ENCODE measurements at regions not wholly inside any gene's neighbourhood (a gene's known extent, or its start where the extent isn't known, plus 50 kb on each side); places are given as distances from the start of the nearest gene placed in this dataset.
"Not testable (repeated sequence)": the region's sequence is repeated elsewhere in the genome, so short reads cannot be mapped to it uniquely, and the experiment has no call there.

GRCh38 chr9:115850548-115851304, 302.9 kb upstream of the PAPPA start:
- TF ChIP-seq, protein P1, sequence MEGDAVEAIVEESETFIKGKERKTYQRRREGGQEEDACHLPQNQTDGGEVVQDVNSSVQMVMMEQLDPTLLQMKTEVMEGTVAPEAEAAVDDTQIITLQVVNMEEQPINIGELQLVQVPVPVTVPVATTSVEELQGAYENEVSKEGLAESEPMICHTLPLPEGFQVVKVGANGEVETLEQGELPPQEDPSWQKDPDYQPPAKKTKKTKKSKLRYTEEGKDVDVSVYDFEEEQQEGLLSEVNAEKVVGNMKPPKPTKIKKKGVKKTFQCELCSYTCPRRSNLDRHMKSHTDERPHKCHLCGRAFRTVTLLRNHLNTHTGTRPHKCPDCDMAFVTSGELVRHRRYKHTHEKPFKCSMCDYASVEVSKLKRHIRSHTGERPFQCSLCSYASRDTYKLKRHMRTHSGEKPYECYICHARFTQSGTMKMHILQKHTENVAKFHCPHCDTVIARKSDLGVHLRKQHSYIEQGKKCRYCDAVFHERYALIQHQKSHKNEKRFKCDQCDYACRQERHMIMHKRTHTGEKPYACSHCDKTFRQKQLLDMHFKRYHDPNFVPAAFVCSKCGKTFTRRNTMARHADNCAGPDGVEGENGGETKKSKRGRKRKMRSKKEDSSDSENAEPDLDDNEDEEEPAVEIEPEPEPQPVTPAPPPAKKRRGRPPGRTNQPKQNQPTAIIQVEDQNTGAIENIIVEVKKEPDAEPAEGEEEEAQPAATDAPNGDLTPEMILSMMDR (IDR thresholded peaks at IDR 0.05; ENCODE audit: unreplicated experiment) = no peak
- DNase-seq (ENCODE audit: low spot score, unreplicated experiment) = no peak
- H3K36me3 Mint-ChIP-seq (ENCODE audit: insufficient read depth) = no peaks in the 10 kb centered on the region
- H3K27ac Mint-ChIP-seq = no peak overlapping the region
- peaks cover 9% of the 10 kb centered on the region for H3K27me3 Mint-ChIP-seq
- no peaks in the 10 kb centered on the region for H3K4me1 Mint-ChIP-seq (ENCODE audit: low read depth)
- H3K4me3 Mint-ChIP-seq (ENCODE audit: low read depth) = no peak overlapping the region
- H3K9me3 Mint-ChIP-seq (ENCODE audit: low read depth) = no peaks in the 10 kb centered on the region

GRCh38 chr9:115855458-115856133, 298.0 kb upstream of the PAPPA start:
- H3K4me1 Mint-ChIP-seq (ENCODE audit: low read depth) = no peaks in the 10 kb centered on the region
- H3K27ac Mint-ChIP-seq = no peak overlapping the region
- no peaks in the 10 kb centered on the region for H3K36me3 Mint-ChIP-seq (ENCODE audit: insufficient read depth)
- H3K9me3 Mint-ChIP-seq (ENCODE audit: low read depth) = no peaks in the 10 kb centered on the region
- no peak for DNase-seq (ENCODE audit: low spot score, unreplicated experiment)
- H3K27me3 Mint-ChIP-seq = no peaks in the 10 kb centered on the region
- H3K4me3 Mint-ChIP-seq (ENCODE audit: low read depth) = no peak overlapping the region
- TF ChIP-seq, protein P1 (IDR thresholded peaks at IDR 0.05; ENCODE audit: unreplicated experiment) = no peak

DNA sequence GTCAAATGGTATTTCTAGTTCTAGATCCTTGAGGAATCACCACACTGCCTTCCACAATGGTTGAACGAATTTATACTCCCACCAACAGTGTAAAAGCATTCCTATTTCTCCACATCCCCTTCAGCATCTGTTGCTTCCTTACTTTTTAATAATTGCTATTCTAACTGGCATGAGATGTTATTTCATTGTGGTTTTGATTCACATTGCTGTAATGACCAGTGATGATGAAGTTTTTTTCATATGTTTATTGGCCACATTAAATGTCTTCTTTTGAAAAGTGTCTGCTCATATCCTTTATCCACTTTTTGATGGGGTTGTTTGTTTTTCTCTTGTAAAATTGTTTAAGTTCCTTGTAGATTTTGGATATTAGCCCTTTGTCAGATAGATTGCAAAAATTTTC, 295.2 kb upstream of the PAPPA start:
- not testable (repeated sequence) for H3K4me1 Mint-ChIP-seq (ENCODE audit: low read depth); H3K36me3 Mint-ChIP-seq (ENCODE audit: insufficient read depth); H3K27ac Mint-ChIP-seq; H3K9me3 Mint-ChIP-seq (ENCODE audit: low read depth); DNase-seq (ENCODE audit: low spot score, unreplicated experiment); H3K27me3 Mint-ChIP-seq; H3K4me3 Mint-ChIP-seq (ENCODE audit: low read depth)

GRCh38 chr9:115862021-115862420, 291.6 kb upstream of the PAPPA start:
- Mint-ChIP-seq H3K27me3 (peaks cover 2% of the 10 kb centered on the region), H3K36me3 (ENCODE audit: insufficient read depth) (no peaks in the 10 kb centered on the region)

GRCh38 chr9:115864581-115864980, 289.0 kb upstream of the PAPPA start:
- no peaks in the 10 kb centered on the region for H3K9me3 Mint-ChIP-seq (ENCODE audit: low read depth)
- no peaks in the 10 kb centered on the region for H3K36me3 Mint-ChIP-seq (ENCODE audit: insufficient read depth)
- peaks cover 4% of the 10 kb centered on the region for H3K4me1 Mint-ChIP-seq (ENCODE audit: low read depth)
- H3K27me3 Mint-ChIP-seq = peaks cover 2% of the 10 kb centered on the region
- no peak for DNase-seq (ENCODE audit: low spot score, unreplicated experiment)
- TF ChIP-seq, protein P1 (IDR thresholded peaks at IDR 0.05; ENCODE audit: unreplicated experiment) = no peak
- H3K4me3 Mint-ChIP-seq (ENCODE audit: low read depth) = no peak overlapping the region
- H3K27ac Mint-ChIP-seq = no peak overlapping the region

More at GRCh38 chr9:115862021-115862420, 291.6 kb upstream of the PAPPA start:
- Mint-ChIP-seq H3K27ac (no peak overlapping the region), H3K4me1 (ENCODE audit: low read depth) (peaks cover 4% of the 10 kb centered on the region), H3K9me3 (ENCODE audit: low read depth) (no peaks in the 10 kb centered on the region), H3K4me3 (ENCODE audit: low read depth) (no peak overlapping the region)
- TF ChIP-seq, protein P1 (IDR thresholded peaks at IDR 0.05; ENCODE audit: unreplicated experiment) = no peak
- no peak for DNase-seq (ENCODE audit: low spot score, unreplicated experiment)
